MM.1S (cell line): ENCODE measurements at regions not wholly inside any gene's neighbourhood (a gene's known extent, or its start where the extent isn't known, plus 50 kb on each side); places are given as distances from the start of the nearest gene placed in this dataset.

Experiments used
- CTCF ChIP-seq: fragments of 300-600 bp; sonication (generic); IDR thresholded peaks from 2 replicates; pipeline ENCODE4 v1.5.1; 2016; ENCODE audit warnings: antibody characterized with exemption, low read length, mixed read lengths
- EZH2 ChIP-seq: fragments of 300-600 bp; sonication (generic); optimal IDR thresholded peaks from 2 replicates; pipeline ENCODE3; 2017; ENCODE audit warnings: low read depth, mild to moderate bottlenecking, antibody characterized with exemption, low read length, mixed read lengths
- EZH2phosphoT487 ChIP-seq: fragments of 300-600 bp; sonication (generic); IDR thresholded peaks from 2 replicates; pipeline ENCODE4 v1.6.1; 2018; ENCODE audit warnings: antibody characterized with exemption, low read length

DNA sequence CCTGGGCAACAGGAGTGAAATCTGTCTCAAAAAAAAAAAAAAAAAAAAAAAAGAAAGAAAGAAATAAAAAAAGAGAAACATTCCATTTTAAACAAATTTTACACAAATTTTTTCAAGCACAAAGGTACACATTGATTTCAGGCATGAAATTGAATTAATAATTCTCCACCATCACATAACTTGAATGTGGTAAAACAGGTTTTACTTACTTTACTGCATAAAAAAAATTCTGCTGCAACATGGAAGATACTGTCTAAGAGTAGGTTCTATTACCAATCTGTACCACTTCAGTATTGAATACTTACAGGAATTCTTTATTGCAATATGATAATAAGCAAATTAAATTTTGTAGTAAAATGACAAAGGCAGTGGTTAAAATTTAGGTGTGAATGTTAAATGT lies 271.6 kb upstream of the ARSJ start:
- no peak for TF ChIP-seq EZH2
- no peak for TF ChIP-seq CTCF
- no peak for TF ChIP-seq EZH2phosphoT487
